GM12878 (cell line): ENCODE measurements at regions not wholly inside any gene's neighbourhood (a gene's known extent, or its start where the extent isn't known, plus 50 kb on each side); places are given as distances from the start of the nearest gene placed in this dataset.

ENCODE experiments used
- JUND ChIP-seq: IDR thresholded peaks from 2 replicates; pipeline ENCODE4 v1.6.1; 2012; ENCODE audit warnings: low read depth, mild to moderate bottlenecking, low read length, improper control_type of control experiment, moderate library complexity
- RAD21 ChIP-seq: IDR thresholded peaks from 2 replicates; pipeline ENCODE4 v1.6.1; 2011; ENCODE audit warnings: mild to moderate bottlenecking, low read depth, low read length, moderate library complexity; ENCODE audit not compliant: insufficient read depth
- TF ChIP-seq, protein P1 (sequence below): IDR thresholded peaks from 2 replicates; pipeline ENCODE4 v1.6.1; 2012; ENCODE audit warnings: low read length, inconsistent platforms
- TF ChIP-seq, protein P2 (sequence below): fragments of 450-650 bp; IDR thresholded peaks from 2 replicates; pipeline ENCODE4 v1.6.1; 2017; ENCODE audit warnings: antibody characterized with exemption, mild to moderate bottlenecking, moderate library complexity

DNA sequence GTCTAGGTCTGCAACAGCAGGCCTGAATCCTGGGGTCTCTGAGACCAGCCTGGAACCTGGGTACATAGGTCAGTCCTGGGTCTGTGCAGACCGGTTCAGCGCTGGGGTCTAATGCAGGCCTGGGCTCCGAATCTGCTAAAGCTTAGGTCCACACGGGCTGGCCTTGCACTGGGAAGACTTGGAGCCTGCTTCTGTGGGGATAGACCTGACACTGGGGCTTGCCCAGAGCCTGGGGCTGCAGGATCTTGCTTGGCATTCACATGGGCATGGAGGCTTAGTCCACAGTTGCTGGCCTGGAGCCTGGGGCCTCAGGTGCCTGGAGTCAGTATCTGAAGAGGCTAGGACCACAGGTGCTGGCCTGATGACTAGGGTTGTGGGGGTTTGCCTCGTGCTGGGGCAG lies 369.8 kb upstream of the SEL1L start:
- TF ChIP-seq, protein P1, sequence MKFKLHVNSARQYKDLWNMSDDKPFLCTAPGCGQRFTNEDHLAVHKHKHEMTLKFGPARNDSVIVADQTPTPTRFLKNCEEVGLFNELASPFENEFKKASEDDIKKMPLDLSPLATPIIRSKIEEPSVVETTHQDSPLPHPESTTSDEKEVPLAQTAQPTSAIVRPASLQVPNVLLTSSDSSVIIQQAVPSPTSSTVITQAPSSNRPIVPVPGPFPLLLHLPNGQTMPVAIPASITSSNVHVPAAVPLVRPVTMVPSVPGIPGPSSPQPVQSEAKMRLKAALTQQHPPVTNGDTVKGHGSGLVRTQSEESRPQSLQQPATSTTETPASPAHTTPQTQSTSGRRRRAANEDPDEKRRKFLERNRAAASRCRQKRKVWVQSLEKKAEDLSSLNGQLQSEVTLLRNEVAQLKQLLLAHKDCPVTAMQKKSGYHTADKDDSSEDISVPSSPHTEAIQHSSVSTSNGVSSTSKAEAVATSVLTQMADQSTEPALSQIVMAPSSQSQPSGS: no peak
- TF ChIP-seq JUND (no peak), RAD21 (no peak)
- TF ChIP-seq, protein P2, sequence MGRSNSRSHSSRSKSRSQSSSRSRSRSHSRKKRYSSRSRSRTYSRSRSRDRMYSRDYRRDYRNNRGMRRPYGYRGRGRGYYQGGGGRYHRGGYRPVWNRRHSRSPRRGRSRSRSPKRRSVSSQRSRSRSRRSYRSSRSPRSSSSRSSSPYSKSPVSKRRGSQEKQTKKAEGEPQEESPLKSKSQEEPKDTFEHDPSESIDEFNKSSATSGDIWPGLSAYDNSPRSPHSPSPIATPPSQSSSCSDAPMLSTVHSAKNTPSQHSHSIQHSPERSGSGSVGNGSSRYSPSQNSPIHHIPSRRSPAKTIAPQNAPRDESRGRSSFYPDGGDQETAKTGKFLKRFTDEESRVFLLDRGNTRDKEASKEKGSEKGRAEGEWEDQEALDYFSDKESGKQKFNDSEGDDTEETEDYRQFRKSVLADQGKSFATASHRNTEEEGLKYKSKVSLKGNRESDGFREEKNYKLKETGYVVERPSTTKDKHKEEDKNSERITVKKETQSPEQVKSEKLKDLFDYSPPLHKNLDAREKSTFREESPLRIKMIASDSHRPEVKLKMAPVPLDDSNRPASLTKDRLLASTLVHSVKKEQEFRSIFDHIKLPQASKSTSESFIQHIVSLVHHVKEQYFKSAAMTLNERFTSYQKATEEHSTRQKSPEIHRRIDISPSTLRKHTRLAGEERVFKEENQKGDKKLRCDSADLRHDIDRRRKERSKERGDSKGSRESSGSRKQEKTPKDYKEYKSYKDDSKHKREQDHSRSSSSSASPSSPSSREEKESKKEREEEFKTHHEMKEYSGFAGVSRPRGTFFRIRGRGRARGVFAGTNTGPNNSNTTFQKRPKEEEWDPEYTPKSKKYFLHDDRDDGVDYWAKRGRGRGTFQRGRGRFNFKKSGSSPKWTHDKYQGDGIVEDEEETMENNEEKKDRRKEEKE: no peak
